SKM-1 treated with dmso at 0.1 percent for 144 hours (cell line): ENCODE measurements at regions not wholly inside any gene's neighbourhood (a gene's known extent, or its start where the extent isn't known, plus 50 kb on each side); places are given as distances from the start of the nearest gene placed in this dataset.
"Not testable (repeated sequence)": the region's sequence is repeated elsewhere in the genome, so short reads cannot be mapped to it uniquely, and the experiment has no call there.

Experiments
- DNase-seq: peaks from one replicate; lab custom pipeline; 2025; ENCODE audit not compliant: unreplicated experiment; lab: John Stamatoyannopoulos, UW

DNA sequence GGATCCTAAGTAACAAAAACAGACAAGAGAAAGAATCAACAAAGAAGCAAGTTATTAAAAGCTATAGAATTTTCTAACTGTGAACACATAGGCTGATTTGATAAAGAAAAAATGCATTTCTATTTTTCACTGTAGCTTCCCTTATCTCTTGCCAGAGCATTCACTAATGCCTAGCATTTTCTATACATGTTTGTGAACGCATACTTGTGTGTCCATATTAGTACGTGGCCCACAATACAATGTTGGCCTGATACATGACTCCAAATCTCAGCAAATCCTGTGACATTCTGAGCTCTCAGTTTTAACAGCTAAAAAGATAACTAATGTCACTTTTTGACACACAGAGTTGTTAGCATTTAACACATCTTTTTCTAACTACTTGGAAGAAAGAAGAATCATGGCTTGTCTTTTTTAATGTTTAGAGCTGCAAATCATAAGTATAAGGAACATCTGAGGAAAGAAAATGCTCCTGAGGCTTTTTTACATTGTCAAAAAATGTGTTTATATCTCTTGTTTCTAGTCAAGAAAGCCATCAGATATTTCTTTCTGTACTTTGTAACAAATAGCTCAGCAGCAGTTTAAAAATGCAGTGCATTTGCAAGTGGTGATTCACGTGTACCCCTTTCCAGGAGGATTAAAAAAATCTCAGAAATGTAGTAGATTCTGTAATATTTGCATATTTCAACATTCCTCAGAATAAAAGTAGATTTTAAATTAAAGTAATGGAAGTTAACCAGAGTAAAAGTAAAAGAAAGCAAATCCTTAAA is 1646.8 kb upstream of the TMEFF2 start:
- DNase-seq = no peak

DNA sequence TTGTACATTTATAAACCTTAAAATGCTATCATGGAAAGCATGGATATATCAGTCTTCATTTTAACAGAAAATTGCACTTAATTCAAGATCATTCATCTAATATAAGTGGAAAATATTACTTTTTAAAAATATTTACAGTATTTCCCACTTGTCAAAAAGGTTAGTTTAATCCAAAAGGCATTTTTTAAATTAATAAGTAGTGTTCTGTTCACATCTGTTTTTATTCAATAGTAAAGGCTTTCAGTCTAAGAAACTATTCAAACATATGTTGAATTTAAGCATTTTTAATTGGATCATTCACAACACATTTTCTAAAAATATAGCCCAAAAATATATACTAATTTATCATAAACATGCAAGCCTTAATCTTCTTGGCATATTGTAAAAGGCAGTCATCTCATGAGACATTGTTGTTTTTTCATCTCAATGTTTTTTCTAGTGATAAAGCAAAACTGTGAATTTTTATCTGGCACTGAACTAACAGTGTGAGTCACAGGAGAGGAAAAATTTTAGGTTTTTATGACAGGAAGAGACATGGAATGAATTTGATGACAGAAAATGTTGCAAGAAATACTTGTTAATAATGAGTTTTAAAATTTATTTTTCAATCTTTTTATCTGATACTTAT is 1642.5 kb upstream of the TMEFF2 start:
- no peak for DNase-seq

DNA sequence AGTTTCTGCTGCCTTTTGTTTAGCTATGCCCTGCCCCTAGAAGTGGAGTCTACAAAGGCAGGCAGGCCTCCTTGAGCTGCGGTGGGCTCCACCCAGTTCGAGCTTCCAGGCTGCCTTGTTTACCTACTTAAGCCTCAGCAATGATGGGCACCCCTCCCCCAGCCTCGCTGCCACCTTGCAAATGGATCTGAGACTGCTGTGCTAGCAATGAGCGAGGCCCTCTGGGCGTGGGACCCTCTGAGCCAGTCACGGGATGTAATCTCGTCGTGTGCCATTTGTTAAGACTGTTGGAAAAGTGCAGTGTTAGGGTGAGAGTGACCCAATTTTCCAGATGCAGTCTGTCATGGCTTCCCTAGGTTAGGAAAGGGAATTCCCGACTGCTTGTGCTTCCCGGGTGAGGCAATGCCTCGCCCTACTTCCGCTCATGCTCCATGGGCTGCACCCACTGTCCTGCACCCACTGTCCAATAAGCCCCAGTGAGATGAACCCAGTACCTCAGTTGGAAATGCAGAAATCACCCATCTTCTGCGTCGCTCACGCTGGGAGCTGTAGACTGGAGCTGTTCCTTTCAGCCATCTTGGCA is 1641.8 kb upstream of the TMEFF2 start:
- DNase-seq = not testable (repeated sequence)

GRCh38 chr2:193833895-193834294 is 1639.2 kb upstream of the TMEFF2 start:
- DNase-seq = not testable (repeated sequence)

DNA sequence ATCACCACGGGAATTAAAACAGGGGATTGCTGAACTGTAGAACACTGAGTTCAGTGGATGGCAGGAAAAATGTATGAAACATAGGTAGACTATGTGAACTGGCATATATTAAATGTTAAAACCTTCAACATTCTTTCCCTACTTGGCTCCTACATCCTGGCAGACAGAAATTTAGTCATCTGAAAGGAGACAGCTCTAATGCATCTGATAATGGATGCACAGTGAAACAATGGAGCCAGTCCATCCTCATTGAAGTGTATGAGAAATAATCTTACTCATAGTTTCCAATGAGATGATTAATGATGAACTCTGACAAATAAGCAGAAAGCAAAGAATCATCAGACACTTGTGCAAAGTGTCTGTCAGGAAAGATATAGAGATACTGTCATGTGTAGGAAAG is 1629.7 kb upstream of the TMEFF2 start:
- no peak for DNase-seq

- DNase-seq = no peak
These were observed 1624.2 kb upstream of the TMEFF2 start for GRCh38 chr2:193818801-193819499.

GRCh38 chr2:193816008-193816407 is 1621.3 kb upstream of the TMEFF2 start:
- no peak for DNase-seq

- no peak for DNase-seq
These were observed 1615.8 kb upstream of the TMEFF2 start for GRCh38 chr2:193810533-193810932.

DNA sequence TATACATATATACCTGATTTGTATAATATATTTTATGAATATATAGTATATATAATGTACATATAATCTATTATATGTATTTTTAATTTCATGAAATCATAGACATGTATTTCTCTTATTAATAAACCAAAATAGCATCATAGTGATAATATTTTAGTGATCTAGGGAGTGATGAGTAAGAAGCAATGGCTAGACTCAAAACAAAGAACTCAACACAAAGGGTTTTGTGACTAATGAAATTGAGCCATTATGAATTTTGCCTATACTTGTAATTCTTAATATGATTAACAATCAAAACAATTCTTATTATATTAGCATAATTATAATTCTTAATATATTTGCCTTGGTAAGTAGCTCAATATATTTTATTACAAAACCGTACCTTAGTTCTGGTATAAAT is 1614.1 kb upstream of the TMEFF2 start:
- DNase-seq = no peak

- no peak for DNase-seq
These were observed 1611.5 kb upstream of the TMEFF2 start for GRCh38 chr2:193806088-193806774.

DNA sequence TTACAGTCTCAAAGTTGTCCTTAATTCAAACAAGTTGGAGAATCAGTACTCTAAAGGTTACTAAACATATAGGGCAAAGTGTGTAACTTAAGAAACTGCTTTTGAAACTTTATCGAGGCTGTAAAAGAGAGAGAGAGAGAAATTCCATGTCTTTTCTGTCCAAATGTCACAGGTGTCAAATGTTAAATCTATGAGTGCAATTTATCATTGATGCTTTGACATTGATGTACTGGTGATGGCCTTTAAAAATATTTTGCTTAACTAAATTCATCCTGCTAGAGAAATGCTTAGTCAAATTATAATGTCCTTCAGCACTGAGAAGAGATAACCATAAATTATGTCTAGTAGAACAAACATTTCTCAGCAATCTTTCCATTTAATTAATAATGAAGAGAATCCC is 1602.1 kb upstream of the TMEFF2 start:
- DNase-seq = no peak

GRCh38 chr2:193793914-193794313 is 1599.2 kb upstream of the TMEFF2 start:
- DNase-seq = no peak

DNA sequence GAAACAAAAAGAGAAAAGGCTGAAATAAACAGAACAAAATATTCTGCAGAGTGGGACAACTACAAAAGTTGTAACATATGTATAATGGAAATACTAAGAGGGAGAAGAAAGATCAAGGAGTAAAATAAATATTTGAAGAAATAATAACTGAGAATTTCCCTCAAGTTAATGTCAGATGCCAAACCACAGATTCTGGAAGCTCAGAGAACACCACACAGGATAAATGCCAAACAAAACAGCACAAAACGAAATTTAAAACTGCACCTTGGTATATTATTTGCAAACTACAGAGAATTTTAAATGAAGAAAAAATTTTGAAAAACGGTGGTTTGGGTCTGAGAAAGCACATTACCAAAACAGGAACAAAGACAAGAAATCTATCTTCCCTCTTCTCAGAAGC is 1588.9 kb upstream of the TMEFF2 start:
- no peak for DNase-seq

GRCh38 chr2:193778293-193778692 is 1583.6 kb upstream of the TMEFF2 start:
- DNase-seq = no peak

- DNase-seq = no peak
These were observed 1582.3 kb upstream of the TMEFF2 start for GRCh38 chr2:193776988-193777387.

- DNase-seq = peak; percentile 72
These were observed 1579.4 kb upstream of the TMEFF2 start for GRCh38 chr2:193774166-193774565.

- no peak for DNase-seq
These were observed 1556.6 kb upstream of the TMEFF2 start for GRCh38 chr2:193751299-193751698.

- no peak for DNase-seq
These were observed 1554.8 kb upstream of the TMEFF2 start for GRCh38 chr2:193749485-193749884.

GRCh38 chr2:193743089-193743488 is 1548.4 kb upstream of the TMEFF2 start:
- DNase-seq = no peak

DNA sequence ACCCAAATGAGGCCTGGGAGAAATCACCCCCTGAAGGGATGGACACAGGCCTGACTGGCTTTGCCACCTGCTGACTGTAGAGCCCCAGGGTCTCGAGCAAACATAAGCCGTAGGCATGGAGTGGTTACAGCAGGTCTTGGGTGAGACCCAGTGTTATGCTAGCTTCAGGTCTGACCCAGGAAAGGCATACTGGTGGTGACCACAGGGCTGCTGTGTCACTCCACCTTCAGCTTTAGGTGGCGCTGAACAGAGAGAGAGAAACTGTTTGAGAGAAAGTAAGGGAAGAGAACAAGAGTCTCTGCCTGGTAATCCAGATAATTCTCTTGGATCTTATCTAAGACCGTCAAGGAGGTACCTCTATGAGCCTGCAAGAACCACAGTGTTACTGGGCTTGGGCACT is 1544.2 kb upstream of the TMEFF2 start:
- no peak for DNase-seq

DNA sequence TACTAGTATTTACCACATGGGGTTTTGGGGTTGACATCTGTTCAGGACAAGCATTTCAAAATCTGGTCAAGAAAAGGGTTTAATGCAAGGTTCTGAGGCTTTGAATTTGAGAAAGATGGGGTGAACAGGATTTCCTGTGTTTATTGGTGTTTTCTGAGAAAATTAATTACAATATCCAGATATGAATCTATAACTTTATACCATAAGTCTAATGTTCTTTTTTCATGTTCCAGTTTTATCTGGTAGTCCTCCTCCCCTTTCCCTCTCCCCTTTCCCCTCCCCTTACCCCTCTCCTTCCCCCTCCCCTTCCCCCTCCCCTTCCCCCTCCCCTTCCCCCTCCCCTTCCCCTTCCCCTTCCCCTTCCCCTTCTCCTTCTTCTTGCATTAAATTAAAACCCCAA is 1518.2 kb upstream of the TMEFF2 start:
- no peak for DNase-seq
